ENCODE measurements at regions not wholly inside any gene's neighbourhood (a gene's known extent, or its start where the extent isn't known, plus 50 kb on each side); places are given as distances from the start of the nearest gene placed in this dataset.

DNA sequence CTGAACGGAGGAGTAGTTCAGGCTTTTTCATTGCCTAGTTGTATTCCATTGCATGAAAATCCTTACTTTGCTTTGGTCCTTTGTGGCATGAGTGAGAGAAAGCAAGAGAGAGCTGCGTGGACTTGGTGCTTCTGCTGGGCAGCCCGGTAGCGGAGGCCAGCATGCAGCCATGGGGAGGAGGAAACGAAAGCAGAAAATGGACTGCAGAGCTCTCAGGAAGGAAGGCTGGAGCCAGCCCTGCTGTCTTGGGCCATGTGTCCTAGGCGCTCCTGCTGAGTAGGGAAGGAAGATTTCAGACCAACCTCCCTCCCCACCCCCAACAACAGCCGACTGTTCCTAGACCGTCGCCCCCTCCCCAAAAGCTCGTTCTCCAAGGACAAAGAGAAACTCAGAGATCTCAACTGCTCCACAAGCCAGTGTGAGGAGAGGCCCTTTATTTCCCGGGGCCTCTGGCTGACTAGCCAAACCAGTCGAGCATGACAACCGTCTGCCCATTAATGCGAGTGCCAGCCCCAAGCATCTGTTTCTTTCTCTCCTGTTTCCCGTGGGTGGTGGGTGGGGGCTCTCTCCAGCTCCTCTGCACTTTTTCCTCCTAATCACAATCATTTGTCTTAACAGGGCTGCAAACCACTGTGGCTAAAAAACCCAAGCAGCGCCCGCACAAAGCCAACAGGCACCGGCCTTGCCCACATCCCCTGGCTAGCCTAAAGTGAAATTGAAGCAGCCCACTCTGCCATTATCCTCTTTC, 66.8 kb upstream of the FZD7 start:
- TF ChIP-seq, protein P1, sequence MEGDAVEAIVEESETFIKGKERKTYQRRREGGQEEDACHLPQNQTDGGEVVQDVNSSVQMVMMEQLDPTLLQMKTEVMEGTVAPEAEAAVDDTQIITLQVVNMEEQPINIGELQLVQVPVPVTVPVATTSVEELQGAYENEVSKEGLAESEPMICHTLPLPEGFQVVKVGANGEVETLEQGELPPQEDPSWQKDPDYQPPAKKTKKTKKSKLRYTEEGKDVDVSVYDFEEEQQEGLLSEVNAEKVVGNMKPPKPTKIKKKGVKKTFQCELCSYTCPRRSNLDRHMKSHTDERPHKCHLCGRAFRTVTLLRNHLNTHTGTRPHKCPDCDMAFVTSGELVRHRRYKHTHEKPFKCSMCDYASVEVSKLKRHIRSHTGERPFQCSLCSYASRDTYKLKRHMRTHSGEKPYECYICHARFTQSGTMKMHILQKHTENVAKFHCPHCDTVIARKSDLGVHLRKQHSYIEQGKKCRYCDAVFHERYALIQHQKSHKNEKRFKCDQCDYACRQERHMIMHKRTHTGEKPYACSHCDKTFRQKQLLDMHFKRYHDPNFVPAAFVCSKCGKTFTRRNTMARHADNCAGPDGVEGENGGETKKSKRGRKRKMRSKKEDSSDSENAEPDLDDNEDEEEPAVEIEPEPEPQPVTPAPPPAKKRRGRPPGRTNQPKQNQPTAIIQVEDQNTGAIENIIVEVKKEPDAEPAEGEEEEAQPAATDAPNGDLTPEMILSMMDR (IDR thresholded peaks at IDR 0.05), result no peak
- no peak for DNase-seq (ENCODE audit: low spot score)
- ATAC-seq (ENCODE audit: low FRiP score), result no peak

- DNase-seq (ENCODE audit: low spot score) (no peak), ATAC-seq (ENCODE audit: low FRiP score) (no peak)
- TF ChIP-seq, protein P1 (IDR thresholded peaks at IDR 0.05), result no peak
Measured at GRCh38 chr2:201968050-201968449, 65.6 kb upstream of the FZD7 start.

DNA sequence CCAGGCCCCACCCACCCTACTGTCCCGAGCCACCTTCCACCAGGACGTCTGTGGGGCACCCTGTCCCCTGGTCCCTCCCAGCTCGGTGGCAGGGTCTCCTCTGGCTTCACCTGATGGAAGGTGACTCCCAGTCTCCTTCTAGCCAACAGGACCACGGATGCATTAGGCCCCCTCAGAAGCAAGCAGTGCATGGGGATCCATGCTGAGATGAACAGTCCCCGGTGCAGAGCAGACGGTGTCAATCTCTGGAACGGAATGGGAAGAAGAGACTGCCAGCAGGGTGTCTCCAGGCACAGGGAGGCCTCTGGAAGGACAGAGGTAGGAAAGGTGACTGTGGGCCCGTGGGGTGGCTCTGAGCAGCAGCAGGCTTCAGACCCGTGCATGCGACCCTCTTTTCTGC, 65.2 kb upstream of the FZD7 start:
- ATAC-seq (ENCODE audit: low FRiP score), result no peak
- TF ChIP-seq, protein P1 (IDR thresholded peaks at IDR 0.05), result no peak
- no peak for DNase-seq (ENCODE audit: low spot score)

DNA sequence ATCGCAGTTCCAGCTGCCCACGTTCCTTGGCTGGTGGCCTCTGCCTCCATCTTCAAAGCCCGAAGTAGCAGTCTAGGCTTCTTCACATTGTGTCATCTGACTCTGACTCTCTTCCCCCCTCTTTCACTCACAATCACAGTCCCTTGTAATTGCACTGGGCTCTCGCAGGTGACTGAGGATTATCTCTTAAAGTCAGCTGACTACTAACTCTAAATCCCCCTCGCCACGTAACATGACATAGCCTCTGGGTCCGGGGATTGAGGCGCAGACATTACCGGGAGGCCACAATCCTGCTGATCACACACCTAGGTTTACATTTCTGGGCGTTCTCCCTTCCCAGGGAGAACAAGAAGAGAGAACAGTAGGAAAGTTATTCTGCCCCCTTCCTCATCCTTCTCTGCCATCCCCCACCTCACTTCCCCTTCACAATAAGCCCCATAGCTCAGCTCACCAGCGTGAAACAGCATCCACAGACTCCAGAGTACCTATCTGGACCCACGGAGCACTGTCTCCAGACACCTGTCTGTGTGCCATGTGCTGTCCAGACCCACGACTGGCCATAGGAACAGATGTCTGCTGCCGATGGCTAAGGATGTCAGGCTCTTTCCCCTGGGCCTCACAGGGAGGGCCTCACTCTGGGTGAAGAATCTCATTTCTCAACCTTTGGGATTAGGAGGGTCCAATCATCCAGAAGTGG, 64.3 kb upstream of the FZD7 start:
- ATAC-seq (ENCODE audit: low FRiP score) (peak; percentile 4), DNase-seq (ENCODE audit: low spot score) (no peak)
- TF ChIP-seq, protein P1 (IDR thresholded peaks at IDR 0.05), result no peak

DNA sequence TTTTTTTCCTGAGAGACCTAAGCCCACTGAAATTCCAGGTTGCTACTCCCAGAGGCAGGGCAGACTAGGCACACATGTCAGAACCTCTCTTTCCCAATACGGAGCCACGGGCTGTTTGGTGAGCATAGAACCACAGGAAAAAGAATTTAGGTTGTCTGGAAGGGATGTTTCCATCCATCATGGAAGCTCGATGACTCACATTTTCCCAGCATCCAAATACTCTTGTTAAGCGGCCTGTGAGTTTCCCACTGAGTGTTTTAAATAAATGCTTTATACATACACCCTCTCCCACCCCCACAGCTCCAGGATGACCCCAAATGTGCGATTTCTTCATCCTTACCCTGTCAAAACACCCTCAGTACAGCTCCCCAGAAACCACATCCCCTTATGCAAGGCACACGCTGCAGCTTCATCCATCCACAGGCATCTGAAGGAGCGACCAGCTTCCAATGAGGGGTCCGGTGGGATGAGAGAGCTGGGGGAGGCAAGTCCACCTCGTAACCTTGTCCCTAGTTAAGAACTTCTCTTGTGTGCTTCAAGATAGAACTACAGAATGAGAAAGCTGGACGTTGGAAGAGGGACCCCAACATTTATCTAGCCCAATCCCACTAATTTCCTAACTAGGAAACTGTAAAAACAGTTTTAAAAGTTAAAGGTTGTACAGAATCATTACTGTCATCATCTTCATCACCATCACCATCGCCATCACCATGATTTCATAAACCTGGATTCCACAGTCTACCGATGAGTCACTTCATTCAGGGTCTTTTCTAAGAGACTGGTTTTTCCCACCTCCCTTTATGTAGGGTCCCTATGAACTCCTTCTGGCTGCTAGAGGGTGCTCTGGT, 63.5 kb upstream of the FZD7 start:
- DNase-seq (ENCODE audit: low spot score) (no peak), ATAC-seq (ENCODE audit: low FRiP score) (peak; percentile 50)
- TF ChIP-seq, protein P1 (IDR thresholded peaks at IDR 0.05), result no peak

DNA sequence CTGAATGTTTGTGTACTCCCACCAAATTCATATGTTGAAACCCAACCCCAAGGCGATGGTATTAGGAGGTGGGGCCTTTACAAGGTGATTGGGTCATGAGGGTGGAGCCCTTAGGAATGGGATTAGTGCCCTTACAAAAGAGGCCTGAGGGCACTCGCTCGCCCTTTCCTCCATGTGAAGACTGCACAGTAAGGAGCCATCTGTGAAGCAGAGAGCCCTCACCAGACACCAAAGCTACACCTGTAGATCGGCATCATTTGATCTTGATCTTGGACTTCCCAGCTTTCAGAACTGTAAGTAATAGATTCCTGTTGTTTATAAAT, 62.9 kb upstream of the FZD7 start:
- TF ChIP-seq, protein P1 (IDR thresholded peaks at IDR 0.05), result no peak
- no peak for DNase-seq (ENCODE audit: low spot score)
- no peak for ATAC-seq (ENCODE audit: low FRiP score)

Measured in omental fat pad (tissue), 3 donors.